ENCODE measurements at regions not wholly inside any gene's neighbourhood (a gene's known extent, or its start where the extent isn't known, plus 50 kb on each side); places are given as distances from the start of the nearest gene placed in this dataset.
"Not testable (repeated sequence)": the region's sequence is repeated elsewhere in the genome, so short reads cannot be mapped to it uniquely, and the experiment has no call there.

DNA sequence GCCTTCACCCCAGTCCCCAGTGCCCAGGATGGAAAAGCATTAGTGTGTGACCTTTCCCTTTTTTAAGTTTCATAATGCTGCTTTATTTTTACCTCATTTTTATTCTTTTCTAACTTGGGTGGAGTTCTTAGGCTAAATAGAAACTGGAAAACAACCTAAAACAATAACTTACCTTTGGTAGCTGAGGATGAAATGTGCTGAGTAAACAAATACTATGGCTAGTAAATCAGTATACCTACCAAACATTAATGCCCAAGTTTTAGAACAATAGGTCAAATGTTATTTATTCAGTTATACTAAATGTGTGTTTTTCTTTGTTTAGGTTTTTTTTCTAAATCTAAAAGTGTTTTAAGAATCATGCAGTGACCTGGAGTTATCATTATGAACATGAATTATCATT, 226.6 kb upstream of the G2E3 start:
- Mint-ChIP-seq H3K4me3 (no peak overlapping the region), H3K27me3 (peaks cover 6% of the 10 kb centered on the region), H3K4me1 (ENCODE audit: low read depth) (peaks cover 19% of the 10 kb centered on the region), H3K9me3 (no peaks in the 10 kb centered on the region), H3K27ac (no peak overlapping the region), H3K36me3 (ENCODE audit: low read depth) (no peaks in the 10 kb centered on the region)
- DNase-seq: no peak

DNA sequence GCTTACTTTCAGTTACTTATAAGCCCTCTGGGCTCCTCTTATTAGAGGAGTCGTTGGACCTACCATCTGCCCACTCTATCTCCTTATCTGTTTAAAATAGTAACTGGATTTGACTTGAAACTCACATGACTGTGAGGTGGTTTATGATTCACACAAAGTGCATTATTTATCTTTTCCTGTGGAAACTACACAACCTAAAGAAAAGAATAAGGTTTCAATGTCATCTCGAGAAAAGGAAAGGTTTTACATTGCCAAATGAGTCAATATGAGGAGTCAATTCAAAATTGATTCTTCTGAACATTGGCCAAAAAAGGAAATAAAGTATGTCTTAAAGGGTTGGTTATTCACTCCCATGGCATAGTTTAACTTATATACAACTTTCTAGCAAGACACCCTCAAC, 225.0 kb upstream of the G2E3 start:
- Mint-ChIP-seq H3K9me3 (no peaks in the 10 kb centered on the region), H3K4me3 (no peak overlapping the region), H3K36me3 (ENCODE audit: low read depth) (no peaks in the 10 kb centered on the region), H3K4me1 (ENCODE audit: low read depth) (peaks cover 19% of the 10 kb centered on the region), H3K27ac (peak overlapping the region; percentile 3), H3K27me3 (peaks cover 6% of the 10 kb centered on the region)
- DNase-seq: no peak

GRCh38 chr14:30337456-30337855, 221.5 kb upstream of the G2E3 start:
- no peaks in the 10 kb centered on the region for H3K36me3 Mint-ChIP-seq (ENCODE audit: low read depth)
- no peak overlapping the region for H3K27ac Mint-ChIP-seq
- peaks cover 3% of the 10 kb centered on the region for H3K27me3 Mint-ChIP-seq
- no peak for DNase-seq
- H3K4me3 Mint-ChIP-seq: no peak overlapping the region
- H3K9me3 Mint-ChIP-seq: no peaks in the 10 kb centered on the region
- H3K4me1 Mint-ChIP-seq (ENCODE audit: low read depth): peaks cover 22% of the 10 kb centered on the region

DNA sequence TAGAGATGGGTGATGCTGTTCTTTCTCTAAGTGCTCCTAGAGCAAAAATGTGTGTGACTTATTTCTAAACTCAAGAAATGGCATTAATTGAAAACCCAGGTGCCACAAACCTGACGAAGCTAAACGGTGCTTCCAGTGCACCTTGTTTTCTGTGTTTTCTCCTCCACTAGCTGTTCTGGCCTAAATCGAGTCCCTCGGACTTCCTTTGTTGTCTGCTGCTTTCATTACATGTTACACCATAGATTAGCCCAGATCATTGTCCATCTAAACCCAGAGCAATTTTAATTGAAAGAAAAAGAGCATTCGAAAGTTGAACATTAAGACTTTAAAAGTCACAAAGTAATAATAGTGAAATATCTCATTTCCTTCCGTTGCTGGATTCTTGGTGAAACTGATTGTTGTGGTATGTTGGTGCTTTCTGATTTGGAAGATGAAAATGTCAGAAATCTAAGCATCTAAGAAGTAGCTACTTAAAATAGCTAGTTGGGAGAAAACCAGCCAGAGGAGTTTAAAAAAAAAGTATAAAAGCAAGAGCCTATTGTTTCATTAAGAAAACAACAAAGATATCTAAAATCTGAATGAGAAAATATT, 219.6 kb upstream of the G2E3 start:
- H3K9me3 Mint-ChIP-seq: no peaks in the 10 kb centered on the region
- peaks cover 3% of the 10 kb centered on the region for H3K27me3 Mint-ChIP-seq
- H3K4me1 Mint-ChIP-seq (ENCODE audit: low read depth): peaks cover 15% of the 10 kb centered on the region
- H3K4me3 Mint-ChIP-seq: no peak overlapping the region
- H3K36me3 Mint-ChIP-seq (ENCODE audit: low read depth): no peaks in the 10 kb centered on the region
- H3K27ac Mint-ChIP-seq: no peak overlapping the region
- no peak for DNase-seq

DNA sequence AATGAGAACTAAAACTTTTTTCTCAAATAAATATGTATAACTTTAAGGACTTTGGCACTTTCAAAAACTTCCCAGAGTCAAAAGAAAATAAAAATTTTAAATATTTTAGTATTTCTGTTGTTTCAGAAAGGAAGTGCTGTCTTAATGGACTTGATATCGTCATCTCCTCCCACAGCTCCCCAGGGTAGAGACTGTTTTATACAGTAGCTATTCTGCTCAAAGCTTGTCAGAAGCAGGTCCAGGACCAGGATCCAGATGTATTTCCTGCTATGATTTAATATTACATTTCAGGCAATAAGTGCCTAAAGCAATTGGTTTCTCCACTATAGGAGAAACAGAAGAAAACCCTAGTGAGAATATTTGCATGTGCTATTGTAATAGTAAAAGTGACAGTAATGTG, 218.5 kb upstream of the G2E3 start:
- no peak for DNase-seq
- H3K27ac Mint-ChIP-seq: no peak overlapping the region
- H3K4me1 Mint-ChIP-seq (ENCODE audit: low read depth): peaks cover 7% of the 10 kb centered on the region
- no peaks in the 10 kb centered on the region for H3K9me3 Mint-ChIP-seq
- H3K4me3 Mint-ChIP-seq: no peak overlapping the region
- H3K27me3 Mint-ChIP-seq: no peaks in the 10 kb centered on the region
- H3K36me3 Mint-ChIP-seq (ENCODE audit: low read depth): no peaks in the 10 kb centered on the region

DNA sequence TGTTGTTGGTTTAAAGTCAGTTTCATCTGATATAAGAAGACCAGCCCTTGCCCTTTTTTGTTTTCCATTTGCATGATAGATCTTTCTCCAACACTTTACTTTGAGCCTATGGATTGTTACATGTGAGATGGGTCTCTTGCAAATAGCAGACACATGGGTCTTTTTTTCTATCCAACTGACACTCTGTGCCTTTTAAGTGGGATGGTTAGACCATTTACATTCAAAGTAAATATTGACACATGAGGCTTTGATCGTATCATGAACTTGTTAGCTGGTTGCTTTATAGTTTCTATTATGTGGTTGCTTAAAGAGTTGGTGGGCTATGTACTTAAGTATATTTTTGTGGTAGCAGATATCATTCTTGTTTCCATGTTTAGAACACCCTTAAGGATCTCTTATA, 213.4 kb upstream of the G2E3 start:
- Mint-ChIP-seq H3K4me3 (no peak overlapping the region), H3K4me1 (ENCODE audit: low read depth) (no peaks in the 10 kb centered on the region), H3K27me3 (no peaks in the 10 kb centered on the region), H3K36me3 (ENCODE audit: low read depth) (no peaks in the 10 kb centered on the region), H3K9me3 (no peaks in the 10 kb centered on the region), H3K27ac (no peak overlapping the region)
- no peak for DNase-seq

GRCh38 chr14:30348445-30348844, 210.5 kb upstream of the G2E3 start:
- H3K9me3 Mint-ChIP-seq: no peaks in the 10 kb centered on the region
- H3K4me1 Mint-ChIP-seq (ENCODE audit: low read depth): no peaks in the 10 kb centered on the region
- H3K27me3 Mint-ChIP-seq: no peaks in the 10 kb centered on the region
- no peaks in the 10 kb centered on the region for H3K36me3 Mint-ChIP-seq (ENCODE audit: low read depth)
- no peak overlapping the region for H3K4me3 Mint-ChIP-seq
- DNase-seq: no peak
- H3K27ac Mint-ChIP-seq: no peak overlapping the region

DNA sequence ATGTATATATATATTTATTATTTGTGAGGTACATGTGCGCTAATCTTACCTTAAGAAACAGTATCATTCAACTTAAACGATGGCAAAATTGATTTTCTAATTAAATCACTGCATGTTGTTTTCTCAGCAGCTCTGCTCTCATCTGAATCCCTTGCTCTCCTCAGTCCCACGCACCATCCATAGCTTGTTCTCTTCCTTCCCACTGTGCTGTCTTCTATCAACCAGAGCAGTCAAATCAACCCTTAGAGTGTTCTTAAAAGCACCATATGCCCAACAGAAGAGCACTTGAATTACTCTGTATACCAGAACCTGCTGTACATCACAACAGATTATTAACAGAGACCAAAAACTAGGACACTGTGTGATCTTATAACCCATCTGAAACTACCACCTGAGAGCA, 209.4 kb upstream of the G2E3 start:
- H3K27ac Mint-ChIP-seq: no peak overlapping the region
- DNase-seq: no peak
- H3K9me3 Mint-ChIP-seq: no peaks in the 10 kb centered on the region
- no peak overlapping the region for H3K4me3 Mint-ChIP-seq
- H3K36me3 Mint-ChIP-seq (ENCODE audit: low read depth): no peaks in the 10 kb centered on the region
- H3K27me3 Mint-ChIP-seq: no peaks in the 10 kb centered on the region
- H3K4me1 Mint-ChIP-seq (ENCODE audit: low read depth): peaks cover 3% of the 10 kb centered on the region

DNA sequence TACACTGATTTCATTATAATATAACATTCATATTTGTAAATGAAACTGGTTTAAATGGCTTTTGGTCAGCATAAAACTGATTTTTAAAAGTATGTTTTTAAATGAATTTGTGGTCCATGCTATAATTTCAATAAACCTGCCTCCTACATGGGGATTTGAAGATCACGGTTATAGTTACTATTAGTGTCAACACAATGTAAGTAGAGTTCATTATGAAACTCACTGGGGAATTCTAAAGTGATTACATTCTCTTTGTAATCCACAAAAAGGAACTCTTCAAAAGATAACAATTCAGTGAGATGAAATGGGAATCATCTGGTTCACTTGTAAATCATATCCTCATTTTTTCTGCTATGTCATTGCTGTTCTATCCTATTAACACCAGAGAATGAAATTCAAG, 204.5 kb upstream of the G2E3 start:
- Mint-ChIP-seq H3K4me3 (no peak overlapping the region), H3K4me1 (ENCODE audit: low read depth) (peaks cover 18% of the 10 kb centered on the region), H3K36me3 (ENCODE audit: low read depth) (no peaks in the 10 kb centered on the region), H3K27ac (peak overlapping the region; percentile 48), H3K9me3 (peaks cover 1% of the 10 kb centered on the region), H3K27me3 (peaks cover under 1% of the 10 kb centered on the region)
- no peak for DNase-seq

DNA sequence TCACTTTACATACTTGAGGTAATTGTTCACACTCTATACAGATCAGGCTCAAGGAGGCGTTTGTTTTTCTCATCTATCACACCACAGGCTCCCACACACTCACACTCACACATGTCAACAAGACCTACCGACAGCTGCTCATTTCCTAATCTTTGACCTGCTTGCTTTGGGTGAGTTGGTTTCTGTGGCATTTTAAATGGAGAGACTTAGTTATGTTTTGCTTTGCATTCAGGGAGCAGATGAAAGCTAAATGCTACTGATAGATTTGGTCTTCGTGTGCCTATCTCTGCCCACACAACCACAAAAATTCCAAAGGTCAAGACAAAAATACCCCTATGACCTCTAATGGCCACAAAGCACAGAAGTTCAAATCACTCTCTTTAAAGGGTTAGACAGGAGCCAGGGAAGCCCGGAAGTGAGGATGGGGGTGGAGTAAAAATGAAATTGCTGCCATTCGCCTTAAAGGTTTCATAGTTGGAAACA, 203.5 kb upstream of the G2E3 start:
- H3K27ac Mint-ChIP-seq: peak overlapping the region; percentile 54
- peaks cover 6% of the 10 kb centered on the region for H3K9me3 Mint-ChIP-seq
- no peak overlapping the region for H3K4me3 Mint-ChIP-seq
- H3K4me1 Mint-ChIP-seq (ENCODE audit: low read depth): peaks cover 18% of the 10 kb centered on the region
- no peak for DNase-seq
- peaks cover 6% of the 10 kb centered on the region for H3K27me3 Mint-ChIP-seq
- H3K36me3 Mint-ChIP-seq (ENCODE audit: low read depth): no peaks in the 10 kb centered on the region

- Mint-ChIP-seq H3K4me1 (ENCODE audit: low read depth) (peaks cover 18% of the 10 kb centered on the region), H3K27me3 (peaks cover 6% of the 10 kb centered on the region), H3K9me3 (peaks cover 6% of the 10 kb centered on the region), H3K4me3 (no peak overlapping the region), H3K27ac (no peak overlapping the region), H3K36me3 (ENCODE audit: low read depth) (no peaks in the 10 kb centered on the region)
- no peak for DNase-seq
Observed at GRCh38 chr14:30356438-30357202, 202.3 kb upstream of the G2E3 start.

DNA sequence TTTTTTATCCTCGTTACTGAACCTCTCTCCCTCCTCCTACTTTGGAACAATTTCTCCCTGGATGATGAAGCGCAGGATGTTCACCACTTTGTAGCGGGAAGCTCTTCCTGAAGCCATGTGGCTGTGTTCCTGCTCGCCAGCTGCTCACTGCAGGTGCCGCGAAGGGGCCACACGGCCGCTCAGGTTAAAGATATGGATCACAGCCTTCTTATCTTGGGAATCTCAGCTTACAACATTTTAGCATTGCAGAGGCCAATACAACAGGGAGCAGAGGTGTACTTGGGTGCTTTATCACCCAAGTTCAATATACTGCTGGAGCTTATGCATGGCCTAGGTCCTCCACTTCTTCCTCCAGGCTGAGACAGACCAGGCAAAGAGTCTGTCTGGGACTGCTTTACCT, 201.2 kb upstream of the G2E3 start:
- H3K4me3 Mint-ChIP-seq: no peak overlapping the region
- peaks cover 6% of the 10 kb centered on the region for H3K27me3 Mint-ChIP-seq
- H3K27ac Mint-ChIP-seq: no peak overlapping the region
- no peaks in the 10 kb centered on the region for H3K36me3 Mint-ChIP-seq (ENCODE audit: low read depth)
- peaks cover 6% of the 10 kb centered on the region for H3K9me3 Mint-ChIP-seq
- peaks cover 18% of the 10 kb centered on the region for H3K4me1 Mint-ChIP-seq (ENCODE audit: low read depth)
- DNase-seq: no peak

DNA sequence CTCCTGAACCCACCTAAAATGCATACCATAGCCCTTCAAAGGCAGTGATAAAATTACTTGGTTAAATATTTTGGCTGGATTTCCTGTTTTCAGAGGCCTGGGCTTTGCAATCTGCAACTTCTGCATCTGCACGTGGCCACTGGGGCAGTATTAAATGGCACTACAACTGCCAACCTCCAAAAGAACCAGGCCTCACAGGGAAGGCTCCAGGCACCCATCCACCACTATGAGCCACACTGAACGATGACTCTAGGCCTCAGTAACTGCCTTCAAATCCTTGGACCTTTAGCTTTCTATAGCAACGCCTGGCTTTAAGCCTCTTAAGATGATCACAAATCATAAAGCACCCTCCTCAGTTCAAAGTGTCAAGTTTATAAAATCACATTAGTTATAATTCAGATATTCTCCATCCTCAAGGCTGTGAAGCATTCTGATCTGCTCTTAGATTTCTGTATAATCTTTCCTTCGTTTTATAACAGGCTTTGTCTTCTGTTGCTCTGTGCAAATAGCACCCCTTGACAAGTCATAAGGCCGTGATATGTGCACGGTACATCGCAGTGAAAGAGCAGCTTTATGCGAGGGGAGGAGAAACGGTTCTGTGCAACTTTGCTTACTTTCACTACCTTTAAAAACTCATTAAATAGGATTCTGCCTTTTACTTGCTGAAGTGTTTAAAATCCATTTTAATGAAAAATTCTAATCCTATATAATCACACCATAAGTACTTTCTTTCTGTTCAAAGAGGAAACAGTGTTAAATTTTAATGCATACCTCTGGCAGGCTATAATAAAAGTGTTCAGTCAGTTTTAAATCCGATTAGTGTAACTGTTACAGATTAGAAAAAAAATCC, 196.4 kb upstream of the G2E3 start:
- H3K4me1 Mint-ChIP-seq (ENCODE audit: low read depth): no peaks in the 10 kb centered on the region
- H3K27ac Mint-ChIP-seq: no peak overlapping the region

GRCh38 chr14:30363219-30363880, 195.6 kb upstream of the G2E3 start:
- H3K4me3 Mint-ChIP-seq; H3K9me3 Mint-ChIP-seq; H3K36me3 Mint-ChIP-seq (ENCODE audit: low read depth); H3K4me1 Mint-ChIP-seq (ENCODE audit: low read depth); H3K27me3 Mint-ChIP-seq; DNase-seq; H3K27ac Mint-ChIP-seq: not testable (repeated sequence)

More for the DNA sequence above, 196.4 kb upstream of the G2E3 start:
- peaks cover 8% of the 10 kb centered on the region for H3K27me3 Mint-ChIP-seq
- H3K36me3 Mint-ChIP-seq (ENCODE audit: low read depth): no peaks in the 10 kb centered on the region
- DNase-seq: no peak
- peaks cover 6% of the 10 kb centered on the region for H3K9me3 Mint-ChIP-seq
- no peak overlapping the region for H3K4me3 Mint-ChIP-seq

Data from activated T-cell treated with anti-CD3 and anti-CD28 coated beads, Interleukin-2, amount 50 U/mL, for 24 hours (primary cell).